ENCODE measurements at regions not wholly inside any gene's neighbourhood (a gene's known extent, or its start where the extent isn't known, plus 50 kb on each side); places are given as distances from the start of the nearest gene placed in this dataset.

DNA sequence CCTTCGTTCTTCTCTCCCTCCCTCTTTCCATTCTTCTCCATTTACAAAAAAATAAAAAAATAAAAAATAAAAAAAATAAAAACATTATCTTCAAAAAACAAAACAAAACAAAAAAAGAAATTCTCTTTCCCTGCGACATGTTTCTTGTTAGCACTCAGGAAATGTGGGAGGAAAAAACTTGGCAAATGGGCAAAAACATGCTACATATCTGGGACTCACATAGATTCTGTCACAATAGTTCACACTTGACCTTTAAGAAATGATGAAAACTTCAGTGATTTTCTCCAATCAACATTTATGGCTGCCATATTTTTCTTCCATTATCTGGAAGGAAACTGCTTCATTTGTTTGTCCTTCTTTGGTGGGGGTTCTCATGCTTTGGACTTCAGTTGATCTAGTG is 109.3 kb downstream of the PRKAB2 start:
- TF ChIP-seq, protein P1, sequence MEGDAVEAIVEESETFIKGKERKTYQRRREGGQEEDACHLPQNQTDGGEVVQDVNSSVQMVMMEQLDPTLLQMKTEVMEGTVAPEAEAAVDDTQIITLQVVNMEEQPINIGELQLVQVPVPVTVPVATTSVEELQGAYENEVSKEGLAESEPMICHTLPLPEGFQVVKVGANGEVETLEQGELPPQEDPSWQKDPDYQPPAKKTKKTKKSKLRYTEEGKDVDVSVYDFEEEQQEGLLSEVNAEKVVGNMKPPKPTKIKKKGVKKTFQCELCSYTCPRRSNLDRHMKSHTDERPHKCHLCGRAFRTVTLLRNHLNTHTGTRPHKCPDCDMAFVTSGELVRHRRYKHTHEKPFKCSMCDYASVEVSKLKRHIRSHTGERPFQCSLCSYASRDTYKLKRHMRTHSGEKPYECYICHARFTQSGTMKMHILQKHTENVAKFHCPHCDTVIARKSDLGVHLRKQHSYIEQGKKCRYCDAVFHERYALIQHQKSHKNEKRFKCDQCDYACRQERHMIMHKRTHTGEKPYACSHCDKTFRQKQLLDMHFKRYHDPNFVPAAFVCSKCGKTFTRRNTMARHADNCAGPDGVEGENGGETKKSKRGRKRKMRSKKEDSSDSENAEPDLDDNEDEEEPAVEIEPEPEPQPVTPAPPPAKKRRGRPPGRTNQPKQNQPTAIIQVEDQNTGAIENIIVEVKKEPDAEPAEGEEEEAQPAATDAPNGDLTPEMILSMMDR (IDR thresholded peaks at IDR 0.05; ENCODE audit: poor library complexity): no peak
- TF ChIP-seq EZH2 (IDR thresholded peaks at IDR 0.05; ENCODE audit: borderline replicate concordance): no peak

All from hepatocyte (in vitro differentiated cells).